Skin of body (tissue), 1 donor: ENCODE measurements at regions not wholly inside any gene's neighbourhood (a gene's known extent, or its start where the extent isn't known, plus 50 kb on each side); places are given as distances from the start of the nearest gene placed in this dataset.

ENCODE experiments used
- DNase-seq: peaks from one replicate; lab custom pipeline; 2025; lab: John Stamatoyannopoulos, UW

- no peak for DNase-seq
Observed at GRCh38 chr6:91023529-91023928, 436.7 kb upstream of the MAP3K7 start.

DNA sequence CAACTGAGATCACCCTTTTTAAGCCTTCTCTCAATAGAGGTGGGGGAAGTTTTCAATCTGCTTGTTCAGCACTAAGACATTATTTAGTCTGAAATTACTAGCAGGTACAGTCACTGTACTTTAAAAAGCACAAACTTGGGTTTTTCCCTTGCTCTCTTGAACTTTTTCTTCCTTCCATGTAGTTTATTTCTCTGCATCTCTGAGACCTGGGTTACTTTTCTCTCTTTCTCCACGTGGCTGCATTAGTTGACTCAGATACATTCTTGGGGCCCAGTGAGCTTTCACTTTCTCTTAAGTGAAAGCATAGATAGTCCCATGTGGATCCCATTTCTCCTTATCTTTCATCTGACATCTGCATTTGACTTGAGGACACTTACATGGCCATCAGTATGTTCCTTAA is 433.9 kb upstream of the MAP3K7 start:
- DNase-seq = no peak

DNA sequence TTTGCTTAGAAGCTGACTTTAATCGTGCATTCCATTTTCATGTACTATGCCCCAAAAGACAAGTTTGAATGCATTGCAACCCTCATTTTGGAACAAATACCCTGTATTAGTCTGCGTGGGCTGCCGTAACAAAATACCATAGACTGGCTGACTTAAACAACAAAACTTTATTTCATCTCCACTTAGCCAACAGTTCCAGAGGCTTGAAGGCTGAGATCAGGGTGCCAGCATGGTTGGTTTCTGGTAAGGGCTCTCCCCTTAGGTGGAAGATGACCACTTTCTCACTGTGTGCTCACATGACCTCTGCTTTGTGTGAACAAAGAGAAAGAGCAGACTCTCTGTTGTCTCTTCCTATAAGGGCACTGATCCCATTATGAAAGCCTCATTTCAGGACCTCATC is 431.7 kb upstream of the MAP3K7 start:
- no peak for DNase-seq

DNA sequence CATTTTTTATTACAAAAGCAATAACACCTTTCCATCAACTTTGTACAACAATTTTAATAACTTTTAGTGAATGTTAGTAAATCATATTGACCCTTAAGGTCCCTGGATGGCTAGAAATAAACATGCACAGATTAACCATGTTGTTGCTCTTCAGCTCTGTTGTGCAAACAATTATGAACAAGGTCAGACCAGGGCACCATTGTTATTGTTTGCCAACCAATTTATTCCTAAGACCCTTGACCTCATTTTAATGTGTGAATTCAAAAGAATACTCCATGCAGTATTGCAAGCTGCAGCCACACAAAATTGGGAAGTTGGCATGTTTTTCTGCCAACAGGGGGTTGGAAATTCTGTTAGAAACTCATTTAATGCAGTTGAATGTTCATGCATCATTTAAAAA is 426.6 kb upstream of the MAP3K7 start:
- DNase-seq = no peak

GRCh38 chr6:90997076-90997475 is 410.2 kb upstream of the MAP3K7 start:
- no peak for DNase-seq

GRCh38 chr6:90993770-90994169 is 406.9 kb upstream of the MAP3K7 start:
- DNase-seq = no peak

DNA sequence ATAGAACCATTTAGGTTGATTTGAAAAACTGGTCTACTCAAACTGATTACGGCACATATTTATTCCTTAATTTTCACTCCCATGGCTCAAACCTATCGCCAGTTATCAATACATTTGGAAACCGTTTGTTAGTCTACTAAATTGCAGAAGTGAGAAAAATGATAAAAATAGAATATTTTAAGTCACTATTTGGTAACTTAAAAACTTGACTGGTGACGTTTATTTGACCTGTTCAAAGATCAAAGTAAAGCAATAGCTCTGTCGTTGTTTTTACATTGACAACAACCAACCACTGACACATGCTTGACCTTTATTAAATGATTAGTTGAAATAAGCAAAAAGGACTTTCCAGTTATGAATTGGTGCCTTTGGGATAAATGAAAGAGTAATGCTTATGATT is 402.9 kb upstream of the MAP3K7 start:
- DNase-seq = no peak

- no peak for DNase-seq
Observed at GRCh38 chr6:90984066-90984465, 397.2 kb upstream of the MAP3K7 start.

DNA sequence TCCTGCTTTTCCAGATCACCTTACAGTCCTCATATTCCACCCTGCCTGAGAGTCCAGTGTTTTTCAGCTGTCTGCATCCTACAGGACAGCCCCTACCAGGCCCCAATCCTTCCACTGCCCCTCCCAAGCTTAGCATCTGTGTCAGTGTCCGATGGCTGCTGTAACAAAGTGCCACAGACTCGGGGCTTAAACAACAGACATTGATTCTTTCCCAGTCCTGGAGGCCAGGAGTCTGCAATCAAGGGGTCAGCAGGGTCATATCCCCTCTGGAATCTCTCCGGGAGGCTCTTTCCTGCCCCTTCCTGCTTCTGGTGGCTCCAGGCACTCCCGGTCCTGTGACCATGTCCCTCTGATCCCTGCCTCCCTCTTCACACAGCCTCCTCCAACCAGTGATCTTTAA is 396.6 kb upstream of the MAP3K7 start:
- no peak for DNase-seq

GRCh38 chr6:90982581-90982980 is 395.7 kb upstream of the MAP3K7 start:
- DNase-seq = no peak

DNA sequence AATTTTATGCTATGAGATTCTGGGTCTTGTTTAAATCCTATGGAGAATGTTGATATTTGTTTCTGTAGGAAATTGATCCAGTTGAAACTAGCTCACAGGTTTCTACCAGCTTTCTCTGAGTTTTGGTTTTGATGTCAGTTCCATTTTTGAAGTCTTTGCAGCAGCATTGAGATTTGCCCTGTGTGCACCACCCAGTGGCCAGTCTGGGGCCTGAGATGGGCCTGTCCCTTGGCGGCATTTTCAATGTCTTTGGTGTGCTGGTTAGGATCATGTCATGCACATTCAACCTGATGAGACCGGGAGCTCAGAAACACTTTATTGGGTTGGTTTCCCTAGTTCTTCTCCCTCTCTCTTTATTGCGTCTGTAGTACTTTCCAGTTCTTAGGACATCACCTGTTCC is 395.2 kb upstream of the MAP3K7 start:
- DNase-seq = no peak

DNA sequence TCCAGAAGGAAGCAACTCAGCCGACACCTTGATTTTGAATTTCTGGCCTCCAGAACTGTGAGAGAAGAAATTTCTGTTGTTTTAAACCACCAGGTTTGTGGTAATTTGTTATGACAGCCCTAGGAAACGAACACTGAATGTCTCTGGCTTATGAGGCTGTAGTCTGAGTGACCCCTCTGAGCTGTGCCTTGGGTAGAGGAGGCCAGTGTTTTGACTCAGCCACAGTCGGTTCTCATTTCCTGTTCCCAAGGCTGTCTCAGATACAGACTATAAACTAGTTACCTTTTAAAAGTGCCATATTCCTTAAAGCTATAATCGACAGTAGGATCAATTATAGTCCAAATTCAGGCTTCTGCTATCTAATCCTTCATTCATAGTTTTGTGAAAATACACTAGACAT is 391.2 kb upstream of the MAP3K7 start:
- DNase-seq = no peak

GRCh38 chr6:90977513-90977912 is 390.6 kb upstream of the MAP3K7 start:
- DNase-seq = no peak

DNA sequence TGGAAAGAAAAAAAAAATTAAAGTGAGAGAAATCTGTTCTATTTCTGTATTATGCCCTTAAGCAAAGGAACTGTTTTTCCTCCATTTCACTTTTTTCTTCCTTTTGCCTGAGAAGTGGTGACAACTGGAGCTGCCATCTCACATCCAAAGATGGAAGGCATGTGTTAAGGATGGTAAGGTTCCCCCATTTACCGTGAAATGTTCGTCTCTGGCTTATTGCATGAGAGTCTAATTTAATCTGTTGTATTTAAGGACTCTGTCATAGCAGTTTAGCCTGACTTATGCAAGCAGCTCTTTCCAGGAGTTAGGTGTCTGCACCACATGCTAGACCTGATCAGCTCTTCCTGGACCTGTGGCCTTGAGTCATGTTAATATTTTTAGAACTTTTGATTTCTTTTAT is 389.5 kb upstream of the MAP3K7 start:
- DNase-seq = no peak

- no peak for DNase-seq
Observed at GRCh38 chr6:90975741-90976140, 388.9 kb upstream of the MAP3K7 start.

DNA sequence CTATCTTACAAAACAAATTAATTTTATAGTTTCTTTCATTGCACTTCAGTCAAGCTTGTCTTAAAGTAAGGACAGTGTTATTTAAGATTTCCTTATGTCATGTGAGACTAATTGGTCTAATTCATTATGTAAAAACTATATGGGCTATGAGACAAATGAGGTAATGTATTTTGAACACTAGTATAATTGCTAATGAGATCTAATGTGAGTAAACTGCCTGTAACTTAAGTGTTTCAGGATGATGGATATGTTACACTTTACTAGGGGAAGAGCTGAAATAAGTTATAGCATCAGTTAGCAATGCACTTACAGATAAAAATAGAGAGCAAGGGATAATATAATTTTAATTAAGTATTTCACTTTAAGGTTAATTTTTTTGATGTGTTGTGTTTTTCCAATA is 386.3 kb upstream of the MAP3K7 start:
- DNase-seq = no peak

DNA sequence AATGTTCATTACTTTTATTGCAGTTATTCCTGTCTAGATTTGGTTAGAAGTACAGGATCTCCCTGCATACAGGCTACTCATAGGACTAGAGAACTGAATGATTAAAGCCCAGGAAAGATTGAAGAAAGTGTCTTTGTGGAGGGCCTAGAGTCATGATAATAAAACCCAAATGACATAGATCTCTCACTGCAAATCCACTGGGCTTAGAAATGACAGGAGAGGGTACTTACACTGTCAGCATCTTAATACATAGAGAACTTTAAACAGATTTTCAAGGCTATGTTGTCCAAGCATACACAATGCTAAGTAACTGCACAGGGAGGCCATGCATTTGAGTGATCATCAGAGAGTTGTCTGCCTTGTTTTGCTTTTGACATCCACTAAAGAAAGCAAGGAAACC is 383.8 kb upstream of the MAP3K7 start:
- no peak for DNase-seq

DNA sequence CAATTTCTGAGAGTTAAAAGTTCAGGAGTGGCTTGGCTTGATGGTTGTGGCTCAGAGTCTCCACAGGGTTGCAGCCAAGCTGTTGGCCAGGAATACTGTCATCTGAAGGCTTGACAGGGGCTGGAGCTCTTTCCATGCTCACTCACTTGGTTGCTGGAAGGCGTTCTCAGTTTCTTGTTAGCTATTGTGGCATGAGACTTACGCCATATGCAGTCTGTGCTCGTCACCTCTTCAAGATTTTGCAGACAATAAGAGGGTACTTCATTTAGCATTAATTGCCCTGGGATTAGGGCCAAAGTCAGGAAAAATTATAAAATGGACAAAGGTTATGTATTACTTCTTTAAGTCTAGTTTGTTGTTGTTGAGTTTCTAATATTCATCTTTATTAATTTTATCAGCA is 380.6 kb upstream of the MAP3K7 start:
- DNase-seq = no peak

- no peak for DNase-seq
Observed at GRCh38 chr6:90960324-90960723, 373.5 kb upstream of the MAP3K7 start.

DNA sequence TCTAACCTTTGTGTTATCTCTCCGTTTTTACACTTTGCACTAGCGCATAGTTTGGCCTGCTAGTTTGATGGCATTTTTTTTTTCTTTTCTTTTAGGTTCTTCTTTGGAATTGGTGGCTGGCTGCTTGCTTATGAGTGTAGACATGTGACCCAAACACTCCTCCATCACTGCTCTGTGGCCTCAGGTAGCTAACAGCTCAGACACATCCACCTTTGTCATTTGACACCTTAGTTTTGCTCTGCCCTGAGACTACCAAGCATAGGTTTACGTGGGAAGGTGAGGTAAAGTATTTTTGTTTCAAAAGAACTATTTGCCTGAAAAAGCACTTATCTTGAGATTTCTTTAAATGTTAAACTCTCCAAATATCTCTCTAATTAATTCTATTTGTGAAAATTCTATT is 368.4 kb upstream of the MAP3K7 start:
- no peak for DNase-seq

DNA sequence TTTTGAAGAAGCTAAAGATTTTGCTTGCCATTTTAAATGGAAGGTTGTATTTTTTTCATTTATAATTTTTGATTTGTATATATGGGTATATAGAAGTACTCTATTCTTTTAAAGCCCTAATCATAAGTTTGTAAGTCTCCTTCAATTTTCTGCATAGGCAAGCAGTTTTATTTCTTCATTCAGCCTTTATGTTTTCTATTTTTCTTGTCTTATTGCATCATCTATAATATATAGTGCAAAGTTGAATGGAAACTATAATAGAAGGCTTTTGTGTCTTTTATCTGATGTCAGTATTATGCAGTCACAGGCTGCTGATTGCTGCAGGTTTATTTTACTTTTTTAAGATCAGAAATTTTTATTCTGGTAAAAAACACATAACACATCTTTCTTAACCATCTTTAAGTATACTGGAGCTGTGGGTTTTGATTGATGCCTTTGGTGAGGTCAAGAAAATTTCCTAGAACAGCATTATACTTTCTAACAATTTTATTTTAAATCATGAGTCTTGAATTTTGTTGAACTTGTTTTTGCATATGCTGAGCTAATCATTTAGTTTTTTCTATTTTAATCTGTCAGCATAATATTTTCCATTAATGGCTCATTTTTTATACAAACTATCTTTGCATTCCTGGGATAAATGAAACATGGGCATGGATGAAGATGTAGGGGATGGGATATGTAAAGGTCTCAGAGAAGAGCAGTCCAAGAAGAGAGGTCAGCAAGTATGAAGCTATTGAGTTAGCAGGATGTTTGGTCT is 366.7 kb upstream of the MAP3K7 start:
- DNase-seq = no peak

DNA sequence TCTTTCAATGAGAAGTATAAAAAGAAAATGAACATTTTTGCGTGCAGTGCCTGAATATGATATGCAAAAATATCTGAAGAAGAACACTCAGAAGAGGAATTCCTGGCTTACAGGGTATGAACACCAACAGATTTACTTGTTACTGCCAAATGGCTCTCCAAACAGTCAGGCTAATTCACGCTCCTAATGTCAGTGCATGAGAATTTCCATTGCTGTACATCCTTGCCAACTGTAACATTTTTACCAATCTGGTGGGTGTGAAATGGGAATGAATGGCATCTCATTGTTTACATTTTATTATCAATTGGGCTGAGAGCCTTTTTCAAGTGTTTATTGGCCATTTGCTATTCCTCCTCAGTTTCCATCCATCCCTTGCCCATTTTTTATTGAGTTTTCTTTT is 365.3 kb upstream of the MAP3K7 start:
- DNase-seq = no peak

DNA sequence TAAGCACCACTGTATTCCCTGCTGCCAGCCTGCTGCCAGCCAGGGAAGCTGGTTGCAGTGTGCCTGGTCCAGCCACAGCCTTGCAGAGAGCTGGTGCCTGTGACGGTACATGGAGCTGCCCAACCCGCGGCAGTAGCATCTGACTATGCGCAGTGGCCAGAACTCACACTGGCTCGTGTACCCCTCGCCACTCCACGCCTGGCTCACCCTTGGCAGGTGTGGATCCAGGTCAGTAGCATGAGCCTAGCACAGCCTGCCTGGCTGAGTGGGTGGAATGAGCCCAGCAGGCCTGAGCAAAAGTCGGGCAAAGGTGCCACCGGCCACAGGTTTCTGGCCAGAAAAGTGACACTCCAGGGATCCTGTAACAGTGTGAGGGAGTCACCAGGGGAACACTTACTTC is 361.7 kb upstream of the MAP3K7 start:
- no peak for DNase-seq
